ENCODE measurements at regions not wholly inside any gene's neighbourhood (a gene's known extent, or its start where the extent isn't known, plus 50 kb on each side); places are given as distances from the start of the nearest gene placed in this dataset.

- no peak for TF ChIP-seq CTCF (conservative IDR thresholded peaks at IDR 0.05; ENCODE audit: low read depth, low read length)
- DNase-seq (ENCODE audit: low read depth) = no peak
- no peak overlapping the region for H3K4me3 ChIP-seq (ENCODE audit: low read depth, low read length)
These were observed 327.5 kb upstream of the MEOX2 start for GRCh38 chr7:16014031-16014430.

GRCh38 chr7:16007911-16008310, 321.4 kb upstream of the MEOX2 start:
- no peak for DNase-seq (ENCODE audit: low read depth)
- H3K4me3 ChIP-seq (ENCODE audit: low read depth, low read length) = no peak overlapping the region
- TF ChIP-seq CTCF (conservative IDR thresholded peaks at IDR 0.05; ENCODE audit: low read depth, low read length) = no peak

DNA sequence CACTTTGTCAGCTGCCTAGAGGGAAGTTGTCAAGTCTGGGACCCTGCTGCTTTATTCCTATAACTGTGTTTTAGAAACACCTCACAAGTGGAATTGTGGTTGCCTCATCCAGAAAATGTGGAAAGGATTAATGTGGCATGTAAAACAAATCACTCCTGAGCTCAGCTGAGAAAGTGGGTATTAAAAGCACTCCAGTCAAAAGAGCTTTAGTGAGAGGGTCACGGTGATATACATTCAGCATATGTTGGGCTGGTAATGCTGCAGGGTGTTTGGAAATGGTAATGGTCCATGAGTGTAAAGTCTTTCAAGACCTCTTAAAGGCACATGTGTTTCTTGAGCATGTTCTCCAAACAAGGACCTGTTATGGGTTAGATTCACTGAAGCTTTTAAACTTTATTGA, 318.2 kb upstream of the MEOX2 start:
- DNase-seq (ENCODE audit: low read depth) = no peak
- no peak overlapping the region for H3K4me3 ChIP-seq (ENCODE audit: low read depth, low read length)
- no peak for TF ChIP-seq CTCF (conservative IDR thresholded peaks at IDR 0.05; ENCODE audit: low read depth, low read length)

DNA sequence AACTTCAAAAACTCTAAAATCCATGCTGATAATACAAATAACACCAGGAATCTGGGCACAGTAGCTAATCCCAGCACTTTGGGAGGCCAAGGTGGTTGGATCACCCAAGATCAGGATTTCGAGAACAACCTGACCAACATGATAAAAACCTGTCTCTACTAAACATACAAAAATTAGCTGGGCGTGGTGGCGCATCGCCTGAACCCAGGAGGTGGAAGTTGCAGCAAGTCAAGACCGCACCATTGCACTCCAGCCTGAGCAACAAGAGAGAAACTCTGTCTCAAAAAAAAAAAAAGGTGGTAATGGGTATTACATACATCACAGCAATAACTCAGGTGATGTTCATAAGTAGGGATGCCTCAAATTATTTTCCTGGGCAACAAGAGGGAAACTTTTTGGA, 315.0 kb upstream of the MEOX2 start:
- DNase-seq (ENCODE audit: low read depth) = no peak
- H3K4me3 ChIP-seq (ENCODE audit: low read depth, low read length) = no peak overlapping the region
- TF ChIP-seq CTCF (conservative IDR thresholded peaks at IDR 0.05; ENCODE audit: low read depth, low read length) = no peak

- no peak overlapping the region for H3K4me3 ChIP-seq (ENCODE audit: low read depth, low read length)
- no peak for TF ChIP-seq CTCF (conservative IDR thresholded peaks at IDR 0.05; ENCODE audit: low read depth, low read length)
- no peak for DNase-seq (ENCODE audit: low read depth)
These were observed 312.1 kb upstream of the MEOX2 start for GRCh38 chr7:15998617-15999016.

GRCh38 chr7:15995027-15995426, 308.5 kb upstream of the MEOX2 start:
- H3K4me3 ChIP-seq (ENCODE audit: low read depth, low read length) = no peak overlapping the region
- no peak for DNase-seq (ENCODE audit: low read depth)
- no peak for TF ChIP-seq CTCF (conservative IDR thresholded peaks at IDR 0.05; ENCODE audit: low read depth, low read length)

DNA sequence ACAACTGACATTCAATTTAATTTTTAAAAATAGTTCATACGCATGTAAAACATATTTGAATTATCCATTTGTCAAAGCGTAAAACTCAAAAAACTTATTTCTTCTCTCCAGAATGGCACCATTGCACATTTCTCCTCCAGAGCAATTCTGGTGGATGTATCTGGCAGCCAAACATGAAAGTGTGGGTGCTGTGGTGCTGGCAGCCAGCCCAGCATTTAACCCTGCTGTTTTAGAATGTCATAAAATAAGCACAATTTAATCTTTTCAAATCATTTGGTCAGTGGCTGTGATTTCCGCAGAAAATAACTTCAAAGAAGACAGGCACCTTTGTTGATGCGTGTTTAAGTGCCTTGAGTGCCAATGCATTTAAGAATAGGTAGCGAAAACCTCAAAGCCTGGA, 302.7 kb upstream of the MEOX2 start:
- TF ChIP-seq CTCF (conservative IDR thresholded peaks at IDR 0.05; ENCODE audit: low read depth, low read length) = no peak
- H3K4me3 ChIP-seq (ENCODE audit: low read depth, low read length) = no peak overlapping the region

More for the DNA sequence above, 302.7 kb upstream of the MEOX2 start:
- DNase-seq (ENCODE audit: low read depth) = no peak
